ENCODE measurements at regions not wholly inside any gene's neighbourhood (a gene's known extent, or its start where the extent isn't known, plus 50 kb on each side); places are given as distances from the start of the nearest gene placed in this dataset.
"Not testable (repeated sequence)": the region's sequence is repeated elsewhere in the genome, so short reads cannot be mapped to it uniquely, and the experiment has no call there.

- FAIRE-seq; DNase-seq (ENCODE audit: low spot score): not testable (repeated sequence)
Measured at GRCh38 chr5:21341948-21342261, 1353.9 kb upstream of the CDH18 start.

GRCh38 chr5:21341203-21341947, 1353.4 kb upstream of the CDH18 start:
- DNase-seq (ENCODE audit: low spot score); FAIRE-seq: not testable (repeated sequence)

- FAIRE-seq; DNase-seq (ENCODE audit: low spot score): not testable (repeated sequence)
Measured at GRCh38 chr5:21340233-21340632, 1352.2 kb upstream of the CDH18 start.

- not testable (repeated sequence) for DNase-seq (ENCODE audit: low spot score)
- FAIRE-seq = peak; percentile 18
Measured at GRCh38 chr5:21336478-21336877, 1348.5 kb upstream of the CDH18 start.

GRCh38 chr5:21315376-21315775, 1327.4 kb upstream of the CDH18 start:
- not testable (repeated sequence) for FAIRE-seq; DNase-seq (ENCODE audit: low spot score)

- not testable (repeated sequence) for FAIRE-seq; DNase-seq (ENCODE audit: low spot score)
Measured at GRCh38 chr5:21301205-21301604, 1313.2 kb upstream of the CDH18 start.

- not testable (repeated sequence) for FAIRE-seq; DNase-seq (ENCODE audit: low spot score)
Measured at GRCh38 chr5:21274361-21274760, 1286.4 kb upstream of the CDH18 start.

GRCh38 chr5:21263361-21263760, 1275.4 kb upstream of the CDH18 start:
- FAIRE-seq = no peak
- DNase-seq (ENCODE audit: low spot score) = no peak

- DNase-seq (ENCODE audit: low spot score) = no peak
- FAIRE-seq = no peak
Measured at GRCh38 chr5:21254161-21254560, 1266.2 kb upstream of the CDH18 start.

- no peak for DNase-seq (ENCODE audit: low spot score)
- FAIRE-seq = no peak
Measured at GRCh38 chr5:21244982-21245381, 1257.0 kb upstream of the CDH18 start.

GRCh38 chr5:21238786-21239185, 1250.8 kb upstream of the CDH18 start:
- DNase-seq (ENCODE audit: low spot score) = no peak
- no peak for FAIRE-seq

GRCh38 chr5:21237461-21237860, 1249.5 kb upstream of the CDH18 start:
- no peak for DNase-seq (ENCODE audit: low spot score)
- no peak for FAIRE-seq

GRCh38 chr5:21236971-21237427, 1249.0 kb upstream of the CDH18 start:
- FAIRE-seq = no peak
- no peak for DNase-seq (ENCODE audit: low spot score)

- FAIRE-seq (peak; percentile 30), DNase-seq (ENCODE audit: low spot score) (no peak)
Measured at GRCh38 chr5:21236104-21236503, 1248.1 kb upstream of the CDH18 start.

- FAIRE-seq (no peak), DNase-seq (ENCODE audit: low spot score) (no peak)
Measured at GRCh38 chr5:21225223-21226064, 1237.4 kb upstream of the CDH18 start.

GRCh38 chr5:21221616-21222015, 1233.6 kb upstream of the CDH18 start:
- no peak for FAIRE-seq
- DNase-seq (ENCODE audit: low spot score) = no peak

- FAIRE-seq (no peak), DNase-seq (ENCODE audit: low spot score) (no peak)
Measured at GRCh38 chr5:21219966-21220365, 1232.0 kb upstream of the CDH18 start.

GRCh38 chr5:21219251-21219650, 1231.3 kb upstream of the CDH18 start:
- no peak for FAIRE-seq
- no peak for DNase-seq (ENCODE audit: low spot score)

- no peak for FAIRE-seq
Measured at GRCh38 chr5:21212026-21212425, 1224.0 kb upstream of the CDH18 start.

GRCh38 chr5:21209409-21209808, 1221.4 kb upstream of the CDH18 start:
- DNase-seq (ENCODE audit: low spot score) = no peak
- no peak for FAIRE-seq

More at GRCh38 chr5:21212026-21212425, 1224.0 kb upstream of the CDH18 start:
- no peak for DNase-seq (ENCODE audit: low spot score)

GRCh38 chr5:21199087-21199486, 1211.1 kb upstream of the CDH18 start:
- FAIRE-seq (peak; percentile 57), DNase-seq (ENCODE audit: low spot score) (no peak)

GRCh38 chr5:21195145-21195544, 1207.1 kb upstream of the CDH18 start:
- FAIRE-seq = no peak

More at GRCh38 chr5:21195145-21195544, 1207.1 kb upstream of the CDH18 start:
- DNase-seq (ENCODE audit: low spot score) = no peak
